ENCODE measurements at regions not wholly inside any gene's neighbourhood (a gene's known extent, or its start where the extent isn't known, plus 50 kb on each side); places are given as distances from the start of the nearest gene placed in this dataset.

- no peak for DNase-seq
Observed at GRCh38 chr16:35750157-35750689, 2290.8 kb downstream of the TP53TG3F start.

More at GRCh38 chr16:35750157-35750689, 2290.8 kb downstream of the TP53TG3F start:
- Histone ChIP-seq H3K4ac (ENCODE audit: low read depth, low read length) (no peak overlapping the region), H3K4me2 (ENCODE audit: insufficient read depth, insufficient read length, low read length) (no peak overlapping the region), H3K27me3 (ENCODE audit: insufficient read depth, low read length) (no peaks in the 10 kb centered on the region), H2BK15ac (ENCODE audit: low read depth, low read length) (no peak overlapping the region), H3K9ac (ENCODE audit: extremely low read depth, insufficient read length, low read length) (no peak overlapping the region), H2AFZ (ENCODE audit: low read length) (no peak overlapping the region), H3T11ph (ENCODE audit: low read length) (no peak overlapping the region), H3K9me3 (ENCODE audit: control insufficient read depth, low read depth, low read length) (peaks cover 97% of the 10 kb centered on the region), H3K14ac (ENCODE audit: insufficient read depth, low read length) (no peak overlapping the region), H3K79me2 (ENCODE audit: insufficient read depth, low read length) (no peaks in the 10 kb centered on the region), H2BK12ac (ENCODE audit: insufficient read length, low read depth, low read length) (no peak overlapping the region), H2BK20ac (ENCODE audit: low read depth, low read length, poor library complexity, severe bottlenecking) (no peak overlapping the region), H3K56ac (ENCODE audit: insufficient read length, low read depth, low read length) (no peak overlapping the region), H4K91ac (ENCODE audit: insufficient read length, low read depth, low read length) (no peak overlapping the region), H4K20me1 (ENCODE audit: control insufficient read depth, insufficient read depth, insufficient read length) (no peaks in the 10 kb centered on the region), H4K8ac (replicated peaks; ENCODE audit: insufficient read length, low read depth, low read length) (no peak overlapping the region), H3K23ac (ENCODE audit: insufficient read length, low read depth, low read length) (no peak overlapping the region), H2AK5ac (ENCODE audit: insufficient read length, low read length) (no peak overlapping the region), H3K79me1 (ENCODE audit: insufficient read depth, low read depth, low read length, poor library complexity, severe bottlenecking) (no peaks in the 10 kb centered on the region), H3K4me1 (ENCODE audit: insufficient read depth, low read length) (no peaks in the 10 kb centered on the region), H3K23me2 (ENCODE audit: insufficient read length, low read depth, low read length, poor library complexity, severe bottlenecking) (no peaks in the 10 kb centered on the region), H3K27ac (ENCODE audit: insufficient read length, low read depth, low read length) (no peak overlapping the region), H4K5ac (ENCODE audit: insufficient read length, low read depth, low read length) (no peak overlapping the region), H2BK120ac (ENCODE audit: low read depth, low read length, poor library complexity, severe bottlenecking) (no peak overlapping the region), H2BK5ac (ENCODE audit: insufficient read length, low read length) (no peak overlapping the region), H3K18ac (ENCODE audit: insufficient read length, low read depth, low read length) (no peak overlapping the region)
- H3K36me3 Mint-ChIP-seq (ENCODE audit: insufficient read depth in 1 of 3, low read depth in 3 of 3) = peaks cover under 1 to 6% (median 6%) of the 10 kb centered on the region in 3 experiments; a peak in 6 of 7 replicates
- H3K9me3 Mint-ChIP-seq = peaks cover 85 to 96% of the 10 kb centered on the region in 2 experiments
- no CpG with 5 or more reads among the region's 9 CpGs for WGBS (ENCODE audit: extremely low coverage, insufficient read length, low lambda C conversion rate)
- no peak overlapping the region for H3K27ac Mint-ChIP-seq
- no peak overlapping the region for H3K4me3 Mint-ChIP-seq
- TF ChIP-seq CTCF (conservative IDR thresholded peaks at IDR 0.05) = no peak
- H3K27me3 Mint-ChIP-seq (ENCODE audit: low read depth) = peaks cover 3% of the 10 kb centered on the region
- H3K4me1 Mint-ChIP-seq = no peaks in the 10 kb centered on the region

All from H9 (cell line).